ENCODE measurements at regions not wholly inside any gene's neighbourhood (a gene's known extent, or its start where the extent isn't known, plus 50 kb on each side); places are given as distances from the start of the nearest gene placed in this dataset.
A peak's percentile ranks its signal among the peaks of the same experiment; 100 is the strongest.
"Not testable (repeated sequence)": the region's sequence is repeated elsewhere in the genome, so short reads cannot be mapped to it uniquely, and the experiment has no call there.

DNA sequence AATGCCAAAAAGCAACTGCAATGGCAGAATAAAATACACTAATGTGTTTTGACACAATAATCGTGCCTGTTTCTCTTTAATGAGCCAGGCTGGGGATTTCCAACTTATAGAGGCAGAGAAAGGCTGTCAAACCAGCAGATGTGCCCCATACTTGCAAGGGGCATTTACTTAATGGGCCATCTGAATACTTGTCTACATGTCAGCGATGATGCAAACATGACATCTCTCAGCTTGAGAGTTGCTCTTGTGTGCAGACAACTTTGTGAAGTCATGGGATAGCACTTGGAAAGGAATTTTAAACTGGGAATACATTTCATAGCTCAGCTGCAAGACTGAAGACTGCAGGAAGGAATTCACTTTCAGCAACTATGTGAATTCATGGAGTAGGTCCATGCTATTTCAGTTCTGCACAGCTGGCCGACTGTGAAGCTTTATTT is 127.4 kb upstream of the ADAMTS9 start:
- ATAC-seq = no peak
- intact Hi-C loops (cut with DNase I, micrococcal nuclease) = no loop called here
- DNase-seq = no peak

DNA sequence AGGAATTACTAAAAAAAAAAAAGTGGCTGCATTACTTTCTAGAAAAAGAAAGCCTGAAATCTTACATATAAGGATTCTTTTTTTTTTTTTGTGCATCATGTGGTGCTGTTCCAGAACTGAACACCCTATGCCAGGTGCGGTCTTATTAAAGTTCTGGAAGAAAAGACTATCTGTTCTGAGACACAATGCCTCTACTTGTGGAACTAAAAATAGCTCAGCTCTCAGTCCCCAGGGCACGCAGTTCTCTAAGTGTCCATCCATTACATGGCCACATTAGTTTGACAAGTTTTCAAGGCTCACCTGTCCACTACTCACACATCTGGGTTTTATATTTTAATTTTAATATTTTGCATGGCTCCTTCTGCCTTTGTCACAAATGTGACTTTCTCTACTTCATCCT is 126.6 kb upstream of the ADAMTS9 start:
- intact Hi-C loops (cut with DNase I, micrococcal nuclease) = no loop called here
- DNase-seq (no peak), ATAC-seq (no peak)

DNA sequence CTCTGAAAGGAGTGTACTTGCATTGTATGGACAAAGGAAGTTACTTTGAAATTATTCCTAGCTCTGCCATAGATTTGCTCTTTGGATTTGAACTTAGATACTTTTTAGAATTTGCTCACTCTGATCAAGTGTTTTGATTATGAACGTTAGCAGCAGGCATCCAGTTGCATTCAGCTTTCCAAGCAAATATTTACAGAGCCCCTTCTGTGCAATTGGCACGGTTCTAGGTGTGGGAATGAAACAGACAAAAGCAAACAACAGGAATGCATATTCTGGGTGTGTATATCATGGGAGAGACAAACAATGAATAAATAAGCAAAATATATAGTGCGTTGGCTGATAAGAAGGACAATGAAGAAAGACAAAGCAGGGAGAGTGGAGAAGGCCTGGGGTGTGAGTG is 125.5 kb upstream of the ADAMTS9 start:
- DNase-seq (no peak), ATAC-seq (peak; percentile 22)
- intact Hi-C loops (cut with DNase I, micrococcal nuclease) = no loop called here

DNA sequence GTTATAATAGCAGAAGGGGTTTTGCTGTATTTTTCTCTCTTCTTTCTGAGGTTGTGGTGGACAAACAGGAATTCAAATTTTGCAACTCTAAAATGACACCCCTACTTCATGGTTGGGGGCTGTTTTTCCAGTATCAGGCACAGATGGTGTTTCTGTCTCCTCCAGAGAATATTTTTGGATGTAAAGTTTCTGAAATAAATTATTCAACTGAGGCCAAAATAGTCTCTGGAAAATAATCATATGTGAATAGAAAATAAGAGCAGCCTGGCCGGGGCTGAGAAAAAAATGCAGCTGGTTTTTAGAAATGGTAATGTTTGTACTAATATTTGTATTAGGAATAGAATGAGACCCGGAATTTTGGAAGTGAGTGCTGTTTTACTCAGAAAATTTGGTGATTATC is 121.3 kb upstream of the ADAMTS9 start:
- intact Hi-C loops (cut with DNase I, micrococcal nuclease) = no loop called here
- ATAC-seq (no peak), DNase-seq (no peak)

DNA sequence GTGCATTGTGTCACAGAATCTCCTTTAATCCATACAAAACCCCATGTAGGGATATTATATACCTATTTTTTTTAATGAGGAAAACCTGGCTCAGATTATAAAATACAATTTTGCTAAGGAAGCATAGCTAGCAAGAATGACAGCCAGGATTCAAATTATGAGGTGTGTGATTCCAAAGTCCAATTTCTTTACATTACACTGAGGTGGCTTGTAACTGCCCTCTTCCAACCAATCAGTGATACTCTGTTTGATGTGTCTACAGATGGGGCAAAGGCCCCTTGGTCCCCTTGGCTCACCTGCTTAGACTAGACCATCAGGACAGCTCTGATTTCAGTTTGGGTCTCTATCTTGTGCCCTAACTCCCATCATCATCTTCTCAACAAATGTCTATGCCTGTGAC is 120.3 kb upstream of the ADAMTS9 start:
- peak; percentile 99 for ATAC-seq
- peak in 1 of 2 donors; percentile 17 for DNase-seq
- intact Hi-C loops (cut with DNase I, micrococcal nuclease) = no loop called here

DNA sequence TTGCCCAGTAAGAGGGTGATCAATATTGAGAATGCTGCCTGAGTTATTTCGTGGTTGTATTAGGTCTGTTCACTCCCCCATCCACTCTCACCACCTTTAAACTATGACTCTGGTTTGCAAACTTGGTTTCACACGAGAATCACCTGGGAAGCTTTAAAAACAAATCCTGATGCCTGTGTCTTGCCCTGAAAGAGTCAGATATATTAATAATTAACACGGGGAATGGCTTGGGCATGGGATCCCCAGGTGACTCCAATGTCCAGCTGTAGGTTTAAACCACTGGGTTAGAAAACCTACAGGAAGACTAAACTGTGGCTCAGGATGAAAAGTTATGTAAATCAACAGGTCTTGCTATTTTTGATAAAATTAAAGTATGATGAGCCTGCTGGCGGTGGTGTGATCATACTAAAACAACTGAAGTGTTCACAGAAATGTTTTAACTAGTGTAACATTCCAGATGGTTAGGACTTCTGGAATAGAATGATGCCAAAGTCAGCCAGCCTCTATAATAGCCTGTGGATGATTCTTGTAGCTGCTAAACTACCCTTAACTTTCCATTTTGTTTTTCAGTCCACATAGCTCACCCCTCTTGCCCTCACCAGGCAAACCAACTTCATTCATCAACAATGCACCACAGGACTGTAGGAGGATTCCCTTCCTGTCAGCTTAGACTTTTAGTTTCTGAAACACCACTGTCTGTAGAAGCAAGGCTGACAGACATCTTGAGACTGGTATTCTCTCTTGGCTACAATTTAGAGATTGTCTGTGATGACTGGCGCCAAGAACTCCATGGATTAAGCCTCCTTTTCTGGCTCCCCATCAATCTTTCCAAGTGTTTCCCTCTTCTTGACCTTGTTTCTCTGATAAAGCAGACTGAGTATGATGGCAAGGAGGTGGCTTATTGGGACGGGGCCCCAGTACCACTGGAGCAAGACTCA is 119.1 kb upstream of the ADAMTS9 start:
- ATAC-seq = peak; percentile 33

DNA sequence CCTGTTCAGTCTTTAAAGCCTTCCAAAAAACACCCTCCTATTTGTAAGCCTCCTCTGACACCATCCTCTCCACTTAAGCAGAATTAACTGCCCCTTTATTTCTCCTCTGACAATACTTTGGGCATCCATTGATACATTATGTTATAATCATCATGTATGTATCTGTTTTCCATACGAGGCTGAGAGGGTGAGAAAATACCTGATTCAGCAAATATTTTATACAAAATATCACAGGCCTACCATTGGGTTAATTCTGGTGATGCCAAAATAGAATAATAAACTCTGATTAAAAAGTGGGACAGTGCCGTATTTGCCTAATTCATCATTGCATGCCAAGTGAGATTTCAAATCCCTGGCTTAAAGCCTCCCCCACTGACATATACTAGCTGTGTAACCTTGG is 118.2 kb upstream of the ADAMTS9 start:
- no peak for ATAC-seq
- intact Hi-C loops (cut with DNase I, micrococcal nuclease) = no loop called here
- no peak for DNase-seq

More for the DNA sequence above, 119.1 kb upstream of the ADAMTS9 start:
- intact Hi-C loops (cut with DNase I, micrococcal nuclease) = no loop called here
- DNase-seq = no peak

DNA sequence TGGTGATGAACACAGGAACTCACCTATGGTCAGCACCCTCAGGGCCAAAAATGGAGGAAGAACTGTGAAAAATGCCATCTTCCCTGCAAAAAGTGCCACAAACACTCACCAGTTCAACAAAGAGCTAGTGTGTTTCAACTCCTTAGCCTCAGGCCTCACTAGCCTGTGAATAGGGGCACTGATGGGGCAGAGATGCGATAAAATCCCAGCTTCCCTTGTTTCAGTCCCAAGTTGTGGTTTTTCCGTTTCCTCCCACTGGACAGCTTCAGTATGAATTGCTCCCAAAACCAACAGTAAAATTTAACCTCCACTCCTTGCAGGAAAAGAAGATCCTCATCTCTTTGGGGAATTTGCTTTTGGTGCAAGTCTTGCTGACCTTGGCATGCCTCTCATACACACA is 117.4 kb upstream of the ADAMTS9 start:
- DNase-seq (no peak), ATAC-seq (no peak)
- intact Hi-C loops (cut with DNase I, micrococcal nuclease) = no loop called here

DNA sequence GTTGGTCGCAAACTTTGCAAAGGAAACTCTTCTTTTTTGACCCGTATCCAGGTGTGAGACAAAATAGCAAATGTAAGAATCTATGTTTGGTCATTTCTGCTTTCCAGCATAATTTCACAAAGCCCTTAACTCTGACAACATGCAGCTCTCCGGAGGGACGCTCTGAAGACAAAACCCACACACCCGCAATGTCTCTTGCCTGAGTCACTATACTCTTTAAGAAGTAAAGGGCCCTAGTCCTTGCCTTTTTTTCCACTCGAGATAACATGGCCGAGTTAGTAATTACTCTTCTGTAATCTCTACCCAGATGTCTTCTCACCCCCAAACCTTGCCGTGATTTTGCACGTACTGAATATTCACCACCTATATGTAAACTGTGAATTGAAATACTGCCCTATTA is 115.7 kb upstream of the ADAMTS9 start:
- intact Hi-C loops (cut with DNase I, micrococcal nuclease) = no loop called here
- ATAC-seq = no peak
- no peak for DNase-seq

DNA sequence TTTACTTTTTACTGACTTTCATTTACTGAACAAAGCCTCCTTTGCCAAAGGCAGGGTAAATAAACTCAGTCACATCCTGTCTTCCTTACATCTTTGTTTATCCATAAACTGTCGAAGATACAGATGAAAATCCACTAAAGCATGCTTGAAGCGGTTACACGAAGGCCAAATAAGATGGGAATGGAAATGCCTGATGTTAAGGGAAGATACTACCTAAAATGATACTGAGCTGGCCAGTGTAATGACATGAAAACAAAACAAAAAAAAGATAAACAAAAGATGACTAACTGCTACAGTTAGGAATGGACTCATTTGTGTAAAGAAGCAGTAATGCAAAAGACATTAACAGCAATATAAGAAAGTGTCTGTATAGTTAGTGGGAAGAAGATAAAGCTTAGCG is 114.7 kb upstream of the ADAMTS9 start:
- intact Hi-C loops (cut with DNase I, micrococcal nuclease) = no loop called here
- ATAC-seq (no peak), DNase-seq (no peak)

DNA sequence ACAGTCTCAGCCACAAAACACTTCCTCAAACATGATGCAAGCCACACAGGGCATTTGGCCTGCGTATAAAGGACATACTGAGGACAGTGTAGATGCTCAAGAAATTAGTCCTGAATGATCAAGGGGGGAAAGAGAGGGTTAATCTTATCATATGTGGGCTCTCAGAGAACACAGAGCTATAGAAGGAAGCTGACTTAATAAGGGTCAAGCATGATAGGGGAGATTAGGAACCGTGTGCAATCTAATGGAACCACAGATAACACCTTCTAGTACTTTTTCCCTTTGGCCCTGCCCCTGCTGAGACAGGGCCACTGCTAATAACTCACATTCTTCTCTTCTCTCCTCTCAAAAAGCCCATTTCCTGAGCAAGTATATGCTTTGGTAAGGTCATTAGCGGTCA is 114.1 kb upstream of the ADAMTS9 start:
- DNase-seq (no peak), ATAC-seq (no peak)
- intact Hi-C loops (cut with DNase I, micrococcal nuclease) = no loop called here

DNA sequence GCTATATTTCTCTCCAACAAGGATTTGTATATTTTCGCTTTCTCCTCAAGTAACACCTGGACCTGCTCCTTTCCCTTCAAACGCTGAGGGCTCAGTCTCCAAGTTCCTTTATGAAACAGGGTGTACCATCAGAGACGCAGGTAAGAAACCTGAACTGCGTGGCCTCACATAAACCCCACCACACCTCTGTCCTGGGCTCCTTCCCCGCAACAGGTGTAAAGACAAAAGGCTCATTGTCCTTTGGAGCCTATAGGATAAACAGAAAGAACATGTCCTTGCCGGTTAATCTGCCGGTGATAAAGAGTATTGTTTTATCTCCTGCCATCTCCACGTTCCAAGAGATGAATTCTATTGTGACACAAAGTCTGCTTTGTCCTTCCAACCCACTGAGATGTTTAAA is 111.8 kb upstream of the ADAMTS9 start:
- DNase-seq (peak; percentile 9 to 32), ATAC-seq (peak; percentile 93)
- intact Hi-C loops (cut with DNase I, micrococcal nuclease) = no loop called here

DNA sequence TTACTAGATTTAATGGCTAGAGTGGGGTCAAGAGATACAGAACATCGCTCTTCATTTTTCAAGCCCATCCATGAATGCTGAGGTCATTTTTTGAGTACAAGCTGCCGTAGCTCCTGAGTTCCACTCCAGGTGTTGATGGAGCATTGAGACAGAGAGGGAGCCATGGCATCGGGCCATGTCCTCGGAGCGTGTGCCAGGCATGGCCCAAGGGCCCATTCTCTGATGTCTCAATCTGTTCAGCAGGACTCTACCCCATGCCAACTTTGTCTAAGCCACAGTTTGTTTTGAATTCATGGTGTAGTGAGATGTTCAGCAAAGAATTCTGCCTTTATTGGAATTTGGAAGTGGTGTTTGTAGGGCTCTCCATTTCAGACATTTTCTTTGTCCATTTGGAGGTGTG is 110.5 kb upstream of the ADAMTS9 start:
- ATAC-seq (no peak), DNase-seq (no peak)
- intact Hi-C loops (cut with DNase I, micrococcal nuclease) = no loop called here

DNA sequence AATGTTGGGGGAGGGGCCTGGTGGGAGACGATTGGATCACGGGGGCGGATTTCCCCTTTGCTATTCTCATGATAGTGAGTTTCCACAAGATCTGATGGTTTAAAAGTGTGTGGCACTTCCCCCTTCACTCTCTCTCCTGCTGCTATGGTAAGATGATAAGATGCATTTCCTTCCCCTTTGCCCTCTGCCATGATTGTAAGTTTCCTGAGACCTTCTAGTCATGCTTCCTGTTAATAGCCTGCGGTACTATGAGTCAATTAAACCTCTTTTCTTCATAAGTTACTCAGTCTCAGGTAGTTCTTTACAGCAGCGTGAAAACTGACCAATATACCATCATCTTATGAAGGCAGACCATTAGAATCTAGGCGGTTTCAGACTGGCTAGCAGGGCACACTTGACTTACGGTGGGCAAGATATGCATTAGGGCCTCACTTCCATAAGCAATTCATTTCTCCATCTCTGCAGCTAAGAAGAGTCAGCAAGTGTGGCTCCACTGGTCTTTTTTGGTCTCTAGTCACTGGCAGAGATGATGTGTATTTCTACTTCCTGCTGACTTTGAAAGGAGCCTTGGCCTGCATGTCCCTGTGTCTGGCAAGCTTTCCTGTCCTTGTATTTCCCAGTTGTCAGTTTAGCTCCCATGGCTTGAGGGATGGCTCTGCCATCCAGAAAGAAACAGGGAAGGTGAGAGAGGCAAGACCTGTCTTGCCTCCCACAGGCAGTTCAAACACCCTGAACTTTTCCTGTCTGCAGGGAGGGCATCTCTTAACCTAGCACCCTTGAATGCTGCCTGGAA is 109.0 kb upstream of the ADAMTS9 start:
- intact Hi-C loops (cut with DNase I, micrococcal nuclease) = no loop called here
- ATAC-seq = no peak
- DNase-seq = no peak

DNA sequence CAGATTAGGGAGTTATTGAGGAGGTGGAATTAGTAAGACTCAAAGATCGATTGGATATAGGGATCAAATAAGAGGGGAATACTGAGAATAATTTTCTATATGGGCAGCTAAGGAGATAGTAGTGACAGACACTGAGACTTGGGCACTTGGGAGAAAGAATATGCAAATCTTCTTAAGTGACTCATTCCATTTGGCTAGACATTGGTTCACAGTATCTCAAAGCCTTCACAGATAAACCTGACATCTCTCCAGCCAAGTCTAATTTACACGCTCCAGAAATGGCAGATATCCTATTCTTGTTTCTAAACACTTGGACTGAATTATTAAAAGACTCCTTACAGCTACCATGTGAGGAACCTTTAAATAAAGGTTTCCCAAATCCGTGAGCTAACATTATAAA is 104.6 kb upstream of the ADAMTS9 start:
- ATAC-seq (no peak), DNase-seq (no peak)
- intact Hi-C loops (cut with DNase I, micrococcal nuclease) = no loop called here

DNA sequence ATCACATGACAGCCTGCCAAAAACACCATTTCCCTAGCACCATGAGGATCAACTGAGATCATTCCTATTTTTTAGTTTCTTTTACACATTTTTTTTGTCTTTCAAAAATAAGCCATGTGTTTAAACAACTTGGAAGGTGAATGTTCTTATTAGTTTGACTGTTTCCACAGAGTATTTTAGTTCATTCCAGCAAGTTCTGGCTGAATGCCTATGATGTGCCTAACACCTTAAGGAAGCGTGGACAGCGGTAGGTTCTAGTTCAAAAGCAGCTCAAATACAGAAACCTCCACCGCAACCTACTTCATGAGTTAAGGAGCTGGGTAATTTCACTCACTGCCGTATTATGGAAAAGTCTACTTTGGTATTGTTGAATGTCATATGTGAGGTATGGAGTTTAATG is 101.3 kb upstream of the ADAMTS9 start:
- intact Hi-C loops (cut with DNase I, micrococcal nuclease) = no loop called here
- no peak for DNase-seq
- no peak for ATAC-seq

DNA sequence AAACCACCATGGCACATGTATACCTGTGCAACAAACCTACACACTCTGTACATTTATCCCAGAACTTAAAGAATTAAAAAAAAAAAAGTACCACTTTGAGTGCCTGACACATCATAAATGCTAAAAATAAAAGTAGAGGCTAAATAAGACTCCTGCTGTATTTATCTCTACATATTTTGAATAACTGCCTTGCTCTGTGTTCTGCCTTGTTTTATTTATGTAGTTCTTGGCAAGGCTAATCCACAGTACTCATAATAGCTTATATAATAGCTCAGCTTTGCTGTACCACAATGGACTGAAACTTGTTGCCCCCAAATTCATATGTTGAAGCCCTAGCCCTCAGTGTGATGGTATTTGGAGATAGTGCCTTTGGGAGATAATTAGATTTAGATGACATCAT is 95.4 kb upstream of the ADAMTS9 start:
- intact Hi-C loops (cut with DNase I, micrococcal nuclease) = no loop called here

DNA sequence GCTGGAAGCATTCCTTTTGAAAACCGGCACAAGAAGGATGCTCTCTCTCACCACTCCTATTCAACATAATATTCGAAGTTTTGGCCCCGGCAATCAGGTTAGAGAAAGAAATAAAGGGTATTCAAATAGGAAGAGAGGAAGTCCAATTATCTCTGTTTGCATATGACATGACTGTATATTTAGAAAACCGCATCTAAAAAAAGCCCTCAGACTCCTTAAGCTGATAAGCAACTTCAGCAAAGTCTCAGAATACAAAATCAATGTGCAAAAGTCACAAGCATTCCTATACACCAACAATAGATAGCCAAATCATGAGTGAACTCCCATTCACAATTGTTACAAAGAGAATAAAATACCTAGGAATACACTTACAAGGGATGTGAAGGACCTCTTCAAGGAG is 93.1 kb upstream of the ADAMTS9 start:
- ATAC-seq; DNase-seq; intact Hi-C loops (cut with DNase I, micrococcal nuclease): not testable (repeated sequence)

More for the DNA sequence above, 95.4 kb upstream of the ADAMTS9 start:
- DNase-seq = no peak
- ATAC-seq = no peak

DNA sequence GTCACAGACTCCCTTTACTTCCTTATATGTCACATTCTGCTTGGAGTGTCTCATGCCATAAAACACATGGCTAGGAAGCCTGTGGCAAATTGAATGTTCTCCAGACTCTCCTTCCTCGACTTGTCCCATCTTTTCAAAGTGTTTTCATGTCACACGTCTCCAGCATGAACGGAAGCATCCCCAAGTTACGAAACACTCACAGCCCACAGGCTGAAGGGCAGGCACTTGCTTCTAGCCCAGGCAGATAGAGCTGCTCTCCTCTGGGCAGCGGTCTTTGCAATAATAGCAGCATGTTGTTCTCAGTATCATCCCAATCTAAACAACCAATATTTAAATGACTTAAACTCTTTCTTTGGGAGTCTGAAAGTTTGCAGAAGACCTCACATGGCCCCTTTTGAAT is 85.3 kb upstream of the ADAMTS9 start:
- ATAC-seq (no peak), DNase-seq (no peak)
- intact Hi-C loops (cut with DNase I, micrococcal nuclease) = no loop called here

DNA sequence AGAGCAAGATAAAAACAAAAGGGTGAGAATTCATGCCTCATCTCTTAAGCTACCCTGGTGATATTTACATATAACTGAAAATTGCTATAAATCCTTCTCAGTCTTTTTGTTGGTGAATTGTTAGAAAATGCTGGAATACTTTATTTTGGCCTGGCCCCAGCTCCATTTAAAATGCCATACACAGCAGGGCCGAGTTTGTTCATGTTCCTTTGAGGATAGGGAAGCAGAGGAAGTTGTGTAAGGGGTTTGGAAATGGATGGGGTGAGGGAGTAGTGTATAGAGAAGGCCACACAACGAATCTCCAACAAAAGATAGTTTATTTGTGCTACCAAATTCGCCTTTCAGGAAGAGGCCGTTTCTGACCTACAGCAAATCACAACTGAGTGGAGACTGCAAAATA is 78.6 kb upstream of the ADAMTS9 start:
- ATAC-seq (no peak), DNase-seq (no peak)
- intact Hi-C loops (cut with DNase I, micrococcal nuclease) = no loop called here
